HepG2 (cell line): ENCODE measurements at regions not wholly inside any gene's neighbourhood (a gene's known extent, or its start where the extent isn't known, plus 50 kb on each side); places are given as distances from the start of the nearest gene placed in this dataset.

Experiments used
- ATRX ChIP-seq: sonication (generic); formaldehyde crosslinking; IDR thresholded peaks from 2 replicates; pipeline ENCODE4 v1.4.0; 2020; ENCODE audit warnings: missing genetic modification reagents, borderline replicate concordance
- BRF2 ChIP-seq: sonication (generic); formaldehyde crosslinking; IDR thresholded peaks from 2 replicates; pipeline ENCODE4 v1.8.1; 2022; ENCODE audit warnings: mild to moderate bottlenecking, missing genetic modification reagents
- CC2D1A ChIP-seq: sonication (generic); formaldehyde crosslinking; IDR thresholded peaks from 2 replicates; pipeline ENCODE4 v1.8.1; 2023; ENCODE audit warnings: mild to moderate bottlenecking, missing genetic modification reagents
- CEBPZ ChIP-seq: IDR thresholded peaks from 2 replicates; pipeline ENCODE4 v1.6.1; 2012; ENCODE audit warnings: low read length, improper control_type of control experiment
- E2F5 ChIP-seq: sonication (generic); formaldehyde crosslinking; conservative IDR thresholded peaks from 2 replicates; pipeline ENCODE4 v1.4.0; 2020; ENCODE audit warnings: missing genetic modification reagents
- ETV5 ChIP-seq: IDR thresholded peaks from 2 replicates; pipeline ENCODE4 v1.6.1; 2018; ENCODE audit warnings: missing biosample characterization, missing genetic modification reagents, inconsistent platforms, borderline replicate concordance
- GATAD2A ChIP-seq: IDR thresholded peaks from 2 replicates; pipeline ENCODE4 v1.6.1; 2016
- HIVEP1 ChIP-seq: sonication (generic); formaldehyde crosslinking; IDR thresholded peaks from 2 replicates; pipeline ENCODE4 v1.4.0; 2020; ENCODE audit warnings: mild to moderate bottlenecking, missing genetic modification reagents
- IKZF5 ChIP-seq: IDR thresholded peaks from 2 replicates; pipeline ENCODE4 v1.6.1; 2018; ENCODE audit warnings: missing genetic modification reagents, mild to moderate bottlenecking, missing compliant biosample characterization
- KDM2A ChIP-seq: sonication (generic); formaldehyde crosslinking; IDR thresholded peaks from 2 replicates; pipeline ENCODE4 v1.4.0; 2020; ENCODE audit warnings: low read depth, missing genetic modification reagents, borderline replicate concordance
- KLF9 ChIP-seq: IDR thresholded peaks from 2 replicates; pipeline ENCODE4 v1.6.1; 2016; ENCODE audit warnings: low read depth
- MED13 ChIP-seq: sonication (generic); formaldehyde crosslinking; IDR thresholded peaks from 2 replicates; pipeline ENCODE4 v1.5.0; 2020; ENCODE audit warnings: missing genetic modification reagents
- MXD4 ChIP-seq: IDR thresholded peaks from 2 replicates; pipeline ENCODE4 v1.6.1; 2016; ENCODE audit warnings: mild to moderate bottlenecking, missing biosample characterization, missing genetic modification reagents
- NONO ChIP-seq, 2 experiments: fragments of 450-650 bp in 1 of 2; sonication (generic) in 1 of 2; formaldehyde crosslinking in 1 of 2; IDR thresholded peaks in 1 of 2; conservative IDR thresholded peaks in 1 of 2; 2 replicates each; pipeline versions ENCODE4 v1.6.1 to v1.8.0; 2017 to 2022; ENCODE audit warnings: mild to moderate bottlenecking in 1 of 2, missing genetic modification reagents in 1 of 2, moderate library complexity in 1 of 2
- PAWR ChIP-seq: sonication (generic); formaldehyde crosslinking; IDR thresholded peaks from 2 replicates; pipeline ENCODE4 v1.4.0; 2020; ENCODE audit warnings: missing genetic modification reagents, mild to moderate bottlenecking, borderline replicate concordance
- ZNF263 ChIP-seq: sonication (generic); formaldehyde crosslinking; IDR thresholded peaks from 2 replicates; pipeline ENCODE4 v1.4.0; 2020; ENCODE audit warnings: missing genetic modification reagents
- ZNF280B ChIP-seq: sonication (generic); formaldehyde crosslinking; IDR thresholded peaks from 2 replicates; pipeline ENCODE4 v1.5.0; 2020; ENCODE audit warnings: missing genetic modification reagents, mild to moderate bottlenecking, borderline replicate concordance
- ZNF326 ChIP-seq: sonication (generic); formaldehyde crosslinking; IDR thresholded peaks from 2 replicates; pipeline ENCODE4 v1.4.0; 2020; ENCODE audit warnings: missing genetic modification reagents, borderline replicate concordance
- ZNF709 ChIP-seq: sonication (generic); formaldehyde crosslinking; IDR thresholded peaks from 2 replicates; pipeline ENCODE4 v1.5.0; 2020; ENCODE audit warnings: mild to moderate bottlenecking, missing genetic modification reagents
- ZNF777 ChIP-seq: sonication (generic); formaldehyde crosslinking; IDR thresholded peaks from 2 replicates; pipeline ENCODE4 v1.4.0; 2020; ENCODE audit warnings: missing genetic modification reagents

- TF ChIP-seq KLF9 (CRISPR knock-in tag), result 0 out of 2 replicates have a peak, but pooled peaks have one; percentile 50
- no peak for TF ChIP-seq ZNF709 (CRISPR knock-in tag)
- TF ChIP-seq MED13 (CRISPR knock-in tag), result no peak
- TF ChIP-seq CEBPZ, result no peak
- TF ChIP-seq ATRX (CRISPR knock-in tag), result no peak
- no peak for TF ChIP-seq PAWR (CRISPR knock-in tag)
- TF ChIP-seq GATAD2A (CRISPR knock-in tag), result peak; percentile 79
- TF ChIP-seq MXD4 (CRISPR knock-in tag), result 0 out of 2 replicates have a peak, but pooled peaks have one; percentile 24
- TF ChIP-seq NONO (IDR thresholded peaks at IDR 0.05), result no peak
- peak; percentile 82 for TF ChIP-seq NONO (CRISPR knock-in tag; conservative IDR thresholded peaks at IDR 0.05)
- peak; percentile 83; the same call in 1 of the 2 replicates for TF ChIP-seq BRF2 (CRISPR knock-in tag)
- peak; percentile 84 for TF ChIP-seq HIVEP1 (CRISPR knock-in tag)
- no peak for TF ChIP-seq CC2D1A (CRISPR knock-in tag)
- no peak for TF ChIP-seq ZNF326 (CRISPR knock-in tag)
- TF ChIP-seq ETV5 (CRISPR knock-in tag), result peak; percentile 96
- peak; percentile 82; the same call in 1 of the 2 replicates for TF ChIP-seq IKZF5 (CRISPR knock-in tag)
- no peak for TF ChIP-seq E2F5 (CRISPR knock-in tag)
- TF ChIP-seq ZNF263, result no peak; the same call in none of the 2 replicates
- TF ChIP-seq ZNF777 (CRISPR knock-in tag), result 0 out of 2 replicates have a peak, but pooled peaks have one; percentile 48
- peak; percentile 52; the same call in 1 of the 2 replicates for TF ChIP-seq KDM2A (CRISPR knock-in tag)
- TF ChIP-seq ZNF280B (CRISPR knock-in tag), result no peak
Observed at GRCh38 chr15:69593981-69594966, 141.7 kb downstream of the RPLP1 start (continued).
